Heart right ventricle (tissue), 16 donors: ENCODE measurements at regions not wholly inside any gene's neighbourhood (a gene's known extent, or its start where the extent isn't known, plus 50 kb on each side); places are given as distances from the start of the nearest gene placed in this dataset.

Source experiments
- ATAC-seq, 8 donors: fragments of 200-7000 bp; cut with Tn5 transposase; one replicate each; pipeline ENCODE4 v1.9.1; 2020; ENCODE audit warnings: mild to moderate bottlenecking in 8 of 8, moderate library complexity in 8 of 8, moderate number of reproducible peaks in 1 of 8
- DNase-seq, 2 donors: peaks; one replicate each; pipeline ENCODE4 v3.0.0-alpha.2; 2020
- H3K27ac ChIP-seq, 10 donors: fragments of 200-600 bp; sonication (generic) in 2 of 10; one replicate each; pipeline versions ENCODE4 v1.5.0 to v1.8.0; 2020 to 2022; ENCODE audit warnings: mild to moderate bottlenecking in 3 of 10
- H3K27me3 ChIP-seq, 7 donors: fragments of 200-600 bp; one replicate each; pipeline ENCODE4 v1.8.0; 2021 to 2022; ENCODE audit warnings: mild to moderate bottlenecking in 2 of 7
- H3K36me3 ChIP-seq, 9 donors: fragments of 200-600 bp; sonication (generic) in 1 of 9; one replicate each; pipeline versions ENCODE4 v1.5.0 to v1.8.0; 2020 to 2022; ENCODE audit warnings: mild to moderate bottlenecking in 2 of 9
- H3K4me1 ChIP-seq, 9 donors: fragments of 200-600 bp; sonication (generic) in 1 of 9; one replicate each; pipeline versions ENCODE4 v1.5.0 to v1.8.0; 2020 to 2022; ENCODE audit warnings: mild to moderate bottlenecking in 4 of 9
- H3K4me3 ChIP-seq, 10 donors: fragments of 200-600 bp; sonication (generic) in 2 of 10; one replicate each; pipeline versions ENCODE4 v1.5.0 to v1.8.0; 2020 to 2022; ENCODE audit warnings: mild to moderate bottlenecking in 7 of 10, moderate library complexity in 2 of 10
- H3K9me3 ChIP-seq, 11 donors: fragments of 200-600 bp in 10 of 11; sonication (generic) in 2 of 11; one replicate each; pipeline versions ENCODE4 v1.5.0 to v1.8.0; 2013 to 2022; ENCODE audit warnings: mild to moderate bottlenecking in 2 of 11, control low read depth in 1 of 11, moderate library complexity in 1 of 11
- CTCF ChIP-seq, 9 donors: fragments of 200-600 bp; sonication (generic) in 2 of 9; IDR thresholded peaks; one replicate each; pipeline versions ENCODE4 v1.5.0 to v1.8.0; 2021 to 2022; ENCODE audit warnings: antibody characterized with exemption in 9 of 9, mild to moderate bottlenecking in 5 of 9, moderate library complexity in 1 of 9
- WGBS, 2 donors: extraction: QIAGEN DNeasy Blood & Tissue Kit; methylation state at CpG; one replicate each; pipeline ENCODE4 v1.1.7; 2013; ENCODE audit warnings: inconsistent platforms in 1 of 2; 5-methylcytosine and 5-hydroxymethylcytosine counted together
- intact Hi-C, 10 donors: fragments of 100-400 bp; cut with DNase I; formaldehyde crosslinking; loops; one replicate each; pipeline versions ENCODE4 v1.11.1 to v1.14.2; 2022
- donor health status: Arrhythmogenic right ventricular cardiomyopathy.
- donor health status: ischemic (EF 13 %, LVEDD 7.1; RV severe dilation, severe dysfunction).
- donor health status: healthy with polysubstance abuse.
- donor health status: DM: no; HTN: yes; CAD: no.
- donor health status: DM: no; HTN: no; CAD: no.
- donor health status: ischemic (EF 25% LVEDD 6.9; RV normal size, moderate dysfunction).
- donor health status: ischemic (EF 25% LVEDD 5.7; RV mildly dilated, moderate dysfunction).
- donor health status: healthy.
- donor health status: DM: yes; HTN: yes; CAD: no.
- donor health status: Ischemic cardiomyopathy.
- donor health status: ischemic (EF 35%, LVEDD 5.7; RV mildly dilated, moderate dysfunction).
- donor health status: nonischemic (EF 11% LVEDD 7.7; RV severe dilation, severe dysfunction).
- donor health status: DM: yes; HTN: yes; CAD: no.
- donor health status: PGD.
- donor health status: ischemic (EF 29% LVEDD 5.4; RV normal size, mild dysfunction).
- donor health status: nonischemic (EF 23%, LVEDD 6.1; RV moderate dilation, normal function).

GRCh38 chr13:44870456-44870929, 118.8 kb downstream of the NUFIP1 start:
- intact Hi-C loops: loop anchor here in 3 of 10 donors (10.0 kb wide), 2 partner anchors 296 to 386 kb away; partner anchors contain the start of gene TSC22D1 (in 2 of the 3)
- Histone ChIP-seq H3K9me3 (peaks cover 0 to 11% (median 0%) of the 10 kb centered on the region in 11 donors), H3K36me3 (no peaks in the 10 kb centered on the region), H3K4me3 (no peak overlapping the region), H3K27me3 (no peaks in the 10 kb centered on the region), H3K4me1 (peaks cover 0 to 30% (median 5%) of the 10 kb centered on the region in 9 donors), H3K27ac (peak overlapping the region in 2 of 10 donors; percentile 9 to 22)
- WGBS, 2 donors: 57 to 65% methylated on average over 6 of the region's 6 CpGs
- DNase-seq (peak; percentile 30 to 32), ATAC-seq (peak in 7 of 8 donors; percentile 41 to 91 (median 72))
- TF ChIP-seq CTCF (IDR thresholded peaks at IDR 0.05): peak in 3 of 9 donors; percentile 16 to 30 (median 30)

- no peak overlapping the region for H3K27ac ChIP-seq
- no peaks in the 10 kb centered on the region for H3K36me3 ChIP-seq
- intact Hi-C loops: no loop called here
- no peak for ATAC-seq
- H3K27me3 ChIP-seq: no peaks in the 10 kb centered on the region
- TF ChIP-seq CTCF (IDR thresholded peaks at IDR 0.05): no peak
- no peak for DNase-seq
- peaks cover 0 to 30% (median 5%) of the 10 kb centered on the region in 9 donors for H3K4me1 ChIP-seq
- H3K9me3 ChIP-seq: peaks cover 0 to 11% (median 0%) of the 10 kb centered on the region in 11 donors
- 80 to 81% methylated on average over 7 of the region's 7 CpGs for WGBS, 2 donors
- H3K4me3 ChIP-seq: no peak overlapping the region
Measured at GRCh38 chr13:44869167-44869566, 120.1 kb downstream of the NUFIP1 start.

- intact Hi-C loops: no loop called here
- peak overlapping the region in 1 of 10 donors; percentile 14 for H3K27ac ChIP-seq
- no peak for DNase-seq
Measured at GRCh38 chr13:44868397-44868796, 120.9 kb downstream of the NUFIP1 start.

GRCh38 chr13:44867825-44868224, 121.4 kb downstream of the NUFIP1 start:
- peaks cover 0 to 11% (median 0%) of the 10 kb centered on the region in 11 donors for H3K9me3 ChIP-seq
- intact Hi-C loops: no loop called here
- no peaks in the 10 kb centered on the region for H3K27me3 ChIP-seq
- DNase-seq (peak in 1 of 2 donors; percentile 32), ATAC-seq (peak in 4 of 8 donors; percentile 20 to 63 (median 52))
- H3K4me1 ChIP-seq: peaks cover 0 to 22% (median 5%) of the 10 kb centered on the region in 9 donors
- H3K4me3 ChIP-seq: no peak overlapping the region
- no peak for TF ChIP-seq CTCF (IDR thresholded peaks at IDR 0.05)
- H3K36me3 ChIP-seq: no peaks in the 10 kb centered on the region
- peak overlapping the region in 1 of 10 donors; percentile 14 for H3K27ac ChIP-seq
- 49 to 66% methylated on average over 9 of the region's 9 CpGs for WGBS, 2 donors

More at GRCh38 chr13:44868397-44868796, 120.9 kb downstream of the NUFIP1 start:
- Histone ChIP-seq H3K4me3 (no peak overlapping the region), H3K36me3 (no peaks in the 10 kb centered on the region), H3K9me3 (peaks cover 0 to 11% (median 0%) of the 10 kb centered on the region in 11 donors), H3K27me3 (no peaks in the 10 kb centered on the region), H3K4me1 (peaks cover 0 to 27% (median 5%) of the 10 kb centered on the region in 9 donors)
- TF ChIP-seq CTCF (IDR thresholded peaks at IDR 0.05): no peak
- WGBS, 2 donors: 82 to 91% methylated on average over 3 of the region's 3 CpGs
- ATAC-seq: no peak
